Smooth muscle cell (in vitro differentiated cells): ENCODE measurements at regions not wholly inside any gene's neighbourhood (a gene's known extent, or its start where the extent isn't known, plus 50 kb on each side); places are given as distances from the start of the nearest gene placed in this dataset.
"Not testable (repeated sequence)": the region's sequence is repeated elsewhere in the genome, so short reads cannot be mapped to it uniquely, and the experiment has no call there.

Experiments used
- DNase-seq: peaks from one replicate; lab custom pipeline; 2025; ENCODE audit not compliant: unreplicated experiment; lab: John Stamatoyannopoulos, UW
- H2AFZ ChIP-seq: fragments of 200-600 bp; sonication (generic); 2 replicates; pipeline ENCODE4 v1.6.0; 2016; ENCODE audit warnings: antibody characterized with exemption, low read depth, mild to moderate bottlenecking
- H3F3A ChIP-seq: fragments of 200-600 bp; sonication (generic); 2 replicates; pipeline ENCODE4 v1.6.0; 2017; ENCODE audit warnings: antibody characterized with exemption, low read depth
- H3K27ac ChIP-seq: fragments of 200-600 bp; sonication (generic); 2 replicates; pipeline ENCODE4 v1.5.1; 2016; ENCODE audit warnings: low read depth, mild to moderate bottlenecking
- H3K27me3 ChIP-seq: fragments of 200-600 bp; sonication (generic); 2 replicates; pipeline ENCODE4 v1.6.1; 2016; ENCODE audit warnings: low read depth, mild to moderate bottlenecking
- H3K36me3 ChIP-seq: fragments of 200-600 bp; sonication (generic); 2 replicates; pipeline ENCODE4 v1.5.1; 2016; ENCODE audit warnings: low read depth
- H3K4me1 ChIP-seq: fragments of 200-600 bp; sonication (generic); 2 replicates; pipeline ENCODE4 v1.5.1; 2016; ENCODE audit warnings: low read depth
- H3K4me2 ChIP-seq: fragments of 200-600 bp; sonication (generic); 2 replicates; pipeline ENCODE4 v1.6.0; 2016; ENCODE audit warnings: mild to moderate bottlenecking
- H3K4me3 ChIP-seq: fragments of 200-600 bp; sonication (generic); 2 replicates; pipeline ENCODE4 v1.5.1; 2016; ENCODE audit warnings: mild to moderate bottlenecking
- H3K79me2 ChIP-seq: fragments of 200-600 bp; sonication (generic); 2 replicates; pipeline ENCODE4 v1.6.0; 2016; ENCODE audit warnings: low read depth, mild to moderate bottlenecking
- H3K9ac ChIP-seq: fragments of 200-600 bp; sonication (generic); 2 replicates; pipeline ENCODE4 v1.6.0; 2016; ENCODE audit warnings: low read depth
- H3K9me3 ChIP-seq: fragments of 200-600 bp; sonication (generic); replicated peaks from 2 replicates; pipeline ENCODE4 v1.5.1; 2016; ENCODE audit warnings: low read depth
- H4K20me1 ChIP-seq: fragments of 200-600 bp; sonication (generic); 2 replicates; pipeline ENCODE4 v1.6.0; 2016; ENCODE audit warnings: low read depth
- CTCF ChIP-seq: fragments of 200-600 bp; sonication (generic); IDR thresholded peaks from 2 replicates; pipeline ENCODE4 v1.5.1; 2017; ENCODE audit warnings: borderline replicate concordance, mild to moderate bottlenecking, antibody characterized with exemption; ENCODE audit not compliant: insufficient read depth, poor library complexity, severe bottlenecking
- WGBS: methylation state at CpG from one replicate; pipeline ENCODE4 v1.1.7; 2016; ENCODE audit warnings: low lambda C conversion rate; 5-methylcytosine and 5-hydroxymethylcytosine counted together

GRCh38 chr18:46226461-46226860 is 122.3 kb downstream of the HAUS1 start:
- Histone ChIP-seq H3K79me2 (peaks cover 20% of the 10 kb centered on the region), H3K9me3 (no peaks in the 10 kb centered on the region), H3K27me3 (no peaks in the 10 kb centered on the region), H3K36me3 (no peaks in the 10 kb centered on the region), H3K9ac (no peak overlapping the region), H4K20me1 (peaks cover 78% of the 10 kb centered on the region), H3K4me3 (no peak overlapping the region), H3K4me2 (peak overlapping the region; percentile 38), H3K27ac (peak overlapping the region; percentile 0), H3K4me1 (peaks cover 7% of the 10 kb centered on the region), H2AFZ (no peak overlapping the region), H3F3A (peaks cover 3% of the 10 kb centered on the region)
- TF ChIP-seq CTCF, result no peak
- no peak for DNase-seq
- WGBS, result 67% methylated on average over 1 of the region's 1 CpG

- DNase-seq, H3K36me3 ChIP-seq, H3K4me3 ChIP-seq, H3K27me3 ChIP-seq, H3K27ac ChIP-seq, H3K4me1 ChIP-seq, H3K4me2 ChIP-seq, H2AFZ ChIP-seq, H3F3A ChIP-seq, H3K9ac ChIP-seq, H3K9me3 ChIP-seq: not testable (repeated sequence)
- H4K20me1 ChIP-seq, result peaks cover 65% of the 10 kb centered on the region
- H3K79me2 ChIP-seq, result peaks cover 18% of the 10 kb centered on the region
- WGBS, result 89% methylated on average over 11 of the region's 11 CpGs
These were observed 125.5 kb downstream of the HAUS1 start for GRCh38 chr18:46229641-46230040.

- Histone ChIP-seq H3K27me3 (no peaks in the 10 kb centered on the region), H3K9me3 (no peaks in the 10 kb centered on the region), H3K4me2 (no peak overlapping the region), H3F3A (no peaks in the 10 kb centered on the region), H2AFZ (no peak overlapping the region), H4K20me1 (peaks cover 40% of the 10 kb centered on the region), H3K9ac (no peak overlapping the region), H3K4me1 (no peaks in the 10 kb centered on the region), H3K27ac (no peak overlapping the region), H3K36me3 (no peaks in the 10 kb centered on the region), H3K79me2 (no peaks in the 10 kb centered on the region), H3K4me3 (no peak overlapping the region)
- WGBS, result 96% methylated on average over 4 of the region's 4 CpGs
- no peak for DNase-seq
- TF ChIP-seq CTCF, result no peak
These were observed 132.0 kb downstream of the HAUS1 start for GRCh38 chr18:46236156-46236555.

- H3K9me3 ChIP-seq, result no peaks in the 10 kb centered on the region
- TF ChIP-seq CTCF, result no peak
- H3K4me1 ChIP-seq, result no peaks in the 10 kb centered on the region
- no peaks in the 10 kb centered on the region for H3K27me3 ChIP-seq
- no peak overlapping the region for H3K4me3 ChIP-seq
- H3K4me2 ChIP-seq, result no peak overlapping the region
- H3K9ac ChIP-seq, result no peak overlapping the region
- no peak overlapping the region for H2AFZ ChIP-seq
- peaks cover 32% of the 10 kb centered on the region for H4K20me1 ChIP-seq
- H3K27ac ChIP-seq, result no peak overlapping the region
- no peaks in the 10 kb centered on the region for H3K36me3 ChIP-seq
- DNase-seq, result no peak
- H3K79me2 ChIP-seq, result peaks cover 6% of the 10 kb centered on the region
- no peaks in the 10 kb centered on the region for H3F3A ChIP-seq
- 61% methylated on average over 1 of the region's 1 CpG for WGBS
These were observed 133.7 kb downstream of the HAUS1 start for GRCh38 chr18:46237891-46238290.
